ENCODE measurements at regions not wholly inside any gene's neighbourhood (a gene's known extent, or its start where the extent isn't known, plus 50 kb on each side); places are given as distances from the start of the nearest gene placed in this dataset.

DNA sequence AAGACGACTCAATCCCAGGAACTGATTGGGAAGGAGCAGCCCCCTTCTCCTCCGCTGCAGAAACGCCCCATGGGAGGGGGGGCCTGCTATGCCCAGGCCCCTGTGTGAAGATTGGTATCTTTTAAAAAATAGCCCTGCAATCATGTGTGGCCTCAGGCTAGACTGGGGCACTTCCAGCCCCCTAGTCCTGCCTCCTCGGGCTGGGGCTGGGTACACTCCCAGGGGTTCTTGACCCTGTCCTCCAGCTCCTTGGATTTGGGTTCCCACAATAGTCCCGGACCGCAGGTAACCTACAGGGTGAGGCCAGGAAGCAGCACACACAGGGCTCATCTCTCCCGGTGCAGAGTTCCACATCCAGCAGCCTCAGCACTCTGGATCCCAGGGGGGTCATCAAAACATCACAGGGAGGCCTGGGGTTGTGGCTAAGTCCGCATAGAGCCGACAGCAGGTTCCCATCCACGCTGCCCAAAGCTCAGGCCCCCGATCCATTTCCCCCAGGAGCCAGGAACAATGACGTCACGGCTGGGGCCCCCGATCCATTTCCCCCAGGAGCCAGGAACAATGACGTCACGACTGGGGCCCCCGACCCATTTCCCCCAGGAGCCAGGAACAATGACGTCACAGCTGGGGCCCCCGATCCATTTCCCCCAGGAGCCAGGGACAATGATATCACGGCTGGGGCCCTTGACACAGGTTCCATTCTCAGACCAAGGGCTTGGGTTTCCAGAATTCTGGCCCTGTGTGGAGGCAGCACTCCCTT is 202.4 kb downstream of the IRF8 start:
- no peak for TF ChIP-seq CTCF (IDR thresholded peaks at IDR 0.05; ENCODE audit: insufficient read depth, missing control alignments)
- DNase-seq (ENCODE audit: insufficient read length, low spot score): no peak
- FAIRE-seq: no peak

- FAIRE-seq: no peak
- no peak for TF ChIP-seq CTCF (IDR thresholded peaks at IDR 0.05; ENCODE audit: insufficient read depth, missing control alignments)
- no peak for DNase-seq (ENCODE audit: insufficient read length, low spot score)
These were observed 202.9 kb downstream of the IRF8 start for GRCh38 chr16:86101897-86102157.

DNA sequence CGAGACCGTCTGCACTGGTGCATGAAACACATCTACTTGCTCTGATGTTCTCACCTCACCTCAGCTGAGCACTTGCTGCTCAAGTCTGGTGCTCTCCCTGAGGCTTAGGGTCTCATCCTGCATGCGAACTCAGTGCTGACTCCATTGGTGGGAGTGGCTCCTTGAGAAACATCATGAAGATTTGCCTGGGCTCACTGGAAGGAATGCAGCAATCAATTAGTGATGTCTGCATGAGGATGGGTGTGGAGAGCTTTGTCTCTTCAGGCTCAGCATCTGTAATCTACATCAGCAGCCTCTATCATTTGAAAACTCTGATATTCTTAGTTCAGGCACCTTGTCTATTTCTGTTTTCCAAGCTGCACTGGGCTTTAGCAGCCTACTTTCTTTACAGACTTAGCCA is 204.4 kb downstream of the IRF8 start:
- FAIRE-seq: no peak
- no peak for TF ChIP-seq CTCF (IDR thresholded peaks at IDR 0.05; ENCODE audit: insufficient read depth, missing control alignments)
- no peak for DNase-seq (ENCODE audit: insufficient read length, low spot score)

- no peak for DNase-seq (ENCODE audit: insufficient read length, low spot score)
- no peak for TF ChIP-seq CTCF (IDR thresholded peaks at IDR 0.05; ENCODE audit: insufficient read depth, missing control alignments)
- FAIRE-seq: no peak
These were observed 205.6 kb downstream of the IRF8 start for GRCh38 chr16:86104537-86105048.

GRCh38 chr16:86107215-86107825 is 208.4 kb downstream of the IRF8 start:
- no peak for FAIRE-seq
- no peak for TF ChIP-seq CTCF (IDR thresholded peaks at IDR 0.05; ENCODE audit: insufficient read depth, missing control alignments)
- no peak for DNase-seq (ENCODE audit: insufficient read length, low spot score)

- TF ChIP-seq CTCF (IDR thresholded peaks at IDR 0.05; ENCODE audit: insufficient read depth, missing control alignments): no peak
- FAIRE-seq (no peak), DNase-seq (ENCODE audit: insufficient read length, low spot score) (no peak)
These were observed 209.1 kb downstream of the IRF8 start for GRCh38 chr16:86108062-86108461.

GRCh38 chr16:86110134-86110533 is 211.2 kb downstream of the IRF8 start:
- DNase-seq (ENCODE audit: insufficient read length, low spot score): no peak
- FAIRE-seq: no peak
- TF ChIP-seq CTCF (IDR thresholded peaks at IDR 0.05; ENCODE audit: insufficient read depth, missing control alignments): no peak
